HUES6 (cell line): ENCODE measurements at regions not wholly inside any gene's neighbourhood (a gene's known extent, or its start where the extent isn't known, plus 50 kb on each side); places are given as distances from the start of the nearest gene placed in this dataset.
"Not testable (repeated sequence)": the region's sequence is repeated elsewhere in the genome, so short reads cannot be mapped to it uniquely, and the experiment has no call there.

Experiments
- H3K27ac ChIP-seq: 2 replicates; pipeline ENCODE4 v1.7.0; 2013; ENCODE audit warnings: low read depth, mild to moderate bottlenecking, low read length, inconsistent platforms
- H3K27me3 ChIP-seq: 2 replicates; pipeline ENCODE4 v1.6.1; 2013; ENCODE audit warnings: low read length; ENCODE audit not compliant: control insufficient read depth, insufficient read depth
- H3K36me3 ChIP-seq: 2 replicates; pipeline ENCODE4 v1.6.1; 2013; ENCODE audit warnings: low read length; ENCODE audit not compliant: control insufficient read depth, insufficient read depth
- H3K4me1 ChIP-seq: 2 replicates; pipeline ENCODE4 v1.6.1; 2013; ENCODE audit warnings: low read length; ENCODE audit not compliant: control insufficient read depth, insufficient read depth
- H3K4me3 ChIP-seq: 2 replicates; pipeline ENCODE4 v1.5.1; 2013; ENCODE audit warnings: low read depth, low read length
- H3K9ac ChIP-seq: one replicate; pipeline ENCODE4 v1.6.1; 2013; ENCODE audit warnings: mild to moderate bottlenecking, low read length
- H3K9me3 ChIP-seq: 2 replicates; pipeline ENCODE4 v1.6.1; 2013; ENCODE audit warnings: low read depth, low read length; ENCODE audit not compliant: control insufficient read depth, insufficient read depth

DNA sequence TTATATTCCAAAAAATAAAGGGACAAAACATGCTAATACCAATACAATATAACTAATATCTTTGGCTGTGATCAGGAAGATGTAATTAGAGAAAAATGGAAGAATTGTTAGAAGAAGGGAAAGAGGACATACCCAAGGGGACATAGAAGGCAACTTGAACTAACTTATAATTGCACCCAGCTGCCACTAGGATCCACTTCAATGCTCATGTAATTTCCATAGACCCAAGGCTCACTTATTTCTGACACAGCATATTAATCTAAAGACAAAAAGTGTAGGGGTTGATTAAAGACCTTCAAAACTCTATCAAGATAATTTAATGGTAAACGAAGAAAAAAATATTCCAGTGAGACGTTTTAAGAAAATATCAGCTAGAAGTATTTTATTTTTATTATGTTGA, 396.0 kb upstream of the ADGRB3 start:
- no peak overlapping the region for H3K9ac ChIP-seq
- H3K4me1 ChIP-seq, result peaks cover 2% of the 10 kb centered on the region; the same call in 1 of the 2 replicates
- no peaks in the 10 kb centered on the region for H3K9me3 ChIP-seq
- H3K27ac ChIP-seq, result no peak overlapping the region
- H3K27me3 ChIP-seq, result no peaks in the 10 kb centered on the region
- H3K36me3 ChIP-seq, result no peaks in the 10 kb centered on the region
- H3K4me3 ChIP-seq, result no peak overlapping the region

DNA sequence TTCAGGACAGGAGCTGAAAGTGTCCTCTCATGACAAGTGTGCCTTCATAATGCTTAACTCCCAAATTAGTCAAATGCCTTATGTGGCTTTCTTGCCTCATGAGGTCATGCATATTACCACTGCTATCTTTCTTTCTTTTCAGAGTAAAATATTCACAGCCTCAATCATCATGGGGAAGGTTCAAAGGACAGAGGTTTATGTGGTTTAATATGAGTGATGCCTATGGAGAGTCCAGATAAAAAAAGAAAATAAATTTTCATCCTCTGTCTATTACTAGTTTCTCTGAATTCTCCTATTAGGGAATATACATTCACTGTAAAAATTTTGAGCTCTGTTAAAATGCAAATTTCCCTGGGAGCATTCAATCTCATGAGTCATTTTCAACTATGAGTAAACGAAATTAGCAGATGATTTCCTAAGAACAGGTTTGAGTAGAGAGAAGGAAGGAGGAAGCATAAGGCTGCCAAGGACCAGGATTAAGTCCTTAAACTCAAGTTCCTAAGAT, 396.9 kb upstream of the ADGRB3 start:
- H3K27me3 ChIP-seq, result no peaks in the 10 kb centered on the region
- H3K9ac ChIP-seq, result no peak overlapping the region
- no peaks in the 10 kb centered on the region for H3K9me3 ChIP-seq
- H3K4me1 ChIP-seq, result peaks cover 2% of the 10 kb centered on the region; the same call in 1 of the 2 replicates
- H3K4me3 ChIP-seq, result no peak overlapping the region
- no peaks in the 10 kb centered on the region for H3K36me3 ChIP-seq
- no peak overlapping the region for H3K27ac ChIP-seq

DNA sequence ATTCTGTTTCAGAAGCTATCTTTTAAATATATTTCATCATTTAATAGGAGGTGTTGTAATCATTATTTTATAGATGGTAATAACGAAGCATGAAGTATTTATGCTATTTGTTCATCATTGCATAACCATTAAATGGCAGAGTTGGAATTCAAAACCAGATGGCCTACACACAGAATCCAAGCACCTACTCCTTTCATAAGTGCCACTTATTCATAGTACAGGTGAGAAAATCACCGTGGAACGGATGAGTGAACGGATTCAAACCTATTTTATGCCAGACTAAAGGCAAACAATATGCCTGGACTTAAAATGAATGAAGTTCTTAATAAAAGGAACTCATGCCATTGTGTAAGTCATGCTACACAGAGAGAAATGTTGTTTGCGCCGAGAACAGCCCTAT, 397.9 kb upstream of the ADGRB3 start:
- no peak overlapping the region for H3K27ac ChIP-seq

DNA sequence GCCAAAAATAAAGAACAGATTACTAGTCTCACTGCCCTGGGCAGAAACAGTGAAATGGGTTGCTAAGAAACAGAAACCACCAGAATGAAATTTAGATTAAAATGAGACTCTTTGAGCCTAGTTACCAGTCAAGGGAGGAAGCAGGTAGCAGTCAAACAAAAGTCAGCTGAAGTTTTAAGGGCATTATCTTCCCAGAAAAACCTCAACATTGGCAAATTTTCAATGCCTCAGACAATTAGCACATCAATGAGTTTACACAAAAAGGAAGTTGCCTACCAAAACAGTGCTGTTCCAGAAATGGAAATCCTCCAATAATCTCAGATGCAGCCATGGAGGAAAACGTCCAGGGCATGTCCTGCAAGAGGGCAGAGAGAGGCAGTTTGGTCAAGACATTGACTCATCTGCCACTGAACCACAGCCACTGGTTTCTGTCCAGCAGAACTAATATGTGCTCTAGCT, 399.7 kb upstream of the ADGRB3 start:
- Histone ChIP-seq H3K27me3 (no peaks in the 10 kb centered on the region), H3K36me3 (no peaks in the 10 kb centered on the region), H3K27ac (no peak overlapping the region), H3K9ac (no peak overlapping the region), H3K9me3 (no peaks in the 10 kb centered on the region), H3K4me3 (no peak overlapping the region), H3K4me1 (peaks cover 2% of the 10 kb centered on the region; the same call in 1 of the 2 replicates)

More for the DNA sequence above, 397.9 kb upstream of the ADGRB3 start:
- Histone ChIP-seq H3K4me1 (peaks cover 2% of the 10 kb centered on the region; the same call in 1 of the 2 replicates), H3K9ac (no peak overlapping the region), H3K4me3 (no peak overlapping the region), H3K9me3 (no peaks in the 10 kb centered on the region), H3K36me3 (no peaks in the 10 kb centered on the region), H3K27me3 (no peaks in the 10 kb centered on the region)

DNA sequence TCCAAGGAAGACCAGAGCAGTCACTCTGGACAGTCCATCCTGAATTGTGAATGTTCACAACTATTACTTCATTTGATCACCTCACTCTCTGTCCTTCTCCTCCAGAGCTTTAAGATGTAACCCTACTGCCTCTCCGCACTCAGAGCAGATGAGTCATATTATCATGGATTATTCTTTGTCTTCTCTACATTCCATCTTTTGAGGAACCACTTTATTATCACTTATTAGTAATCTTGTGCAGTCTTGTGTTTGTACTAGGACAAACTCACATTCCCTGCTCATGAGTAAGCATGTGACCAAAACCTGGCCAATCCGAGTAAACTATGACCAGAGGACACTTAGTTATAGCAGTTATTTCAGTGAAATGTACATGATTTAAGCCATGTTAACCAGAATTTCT, 401.5 kb upstream of the ADGRB3 start:
- Histone ChIP-seq H3K4me1 (peaks cover 1% of the 10 kb centered on the region; the same call in 1 of the 2 replicates), H3K27ac (no peak overlapping the region), H3K9ac (no peak overlapping the region)

DNA sequence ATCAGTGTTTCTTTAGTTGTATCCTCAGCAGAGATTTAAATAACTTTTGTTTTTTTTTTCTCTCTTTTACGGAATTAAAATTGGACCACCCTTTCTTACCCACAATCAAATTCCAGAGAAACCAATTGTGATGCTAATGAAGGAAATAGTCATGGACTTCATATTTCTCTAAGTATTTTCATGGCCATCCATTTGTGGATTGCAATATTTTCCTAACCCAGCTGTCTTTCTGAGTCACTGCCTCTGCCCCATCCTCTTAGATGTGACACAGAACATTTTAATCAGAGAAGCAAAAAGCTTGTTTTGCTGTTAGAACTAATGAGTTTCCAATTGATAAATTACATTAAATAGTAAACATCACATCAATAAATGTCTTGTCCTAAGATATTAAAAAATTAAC, 405.5 kb upstream of the ADGRB3 start:
- no peaks in the 10 kb centered on the region for H3K36me3 ChIP-seq
- peaks cover 14% of the 10 kb centered on the region for H3K4me1 ChIP-seq
- H3K9me3 ChIP-seq, result no peaks in the 10 kb centered on the region
- H3K27ac ChIP-seq, result no peak overlapping the region
- H3K4me3 ChIP-seq, result no peak overlapping the region
- no peaks in the 10 kb centered on the region for H3K27me3 ChIP-seq
- no peak overlapping the region for H3K9ac ChIP-seq

More for the DNA sequence above, 401.5 kb upstream of the ADGRB3 start:
- no peak overlapping the region for H3K4me3 ChIP-seq
- H3K9me3 ChIP-seq, result no peaks in the 10 kb centered on the region
- no peaks in the 10 kb centered on the region for H3K27me3 ChIP-seq
- H3K36me3 ChIP-seq, result no peaks in the 10 kb centered on the region

DNA sequence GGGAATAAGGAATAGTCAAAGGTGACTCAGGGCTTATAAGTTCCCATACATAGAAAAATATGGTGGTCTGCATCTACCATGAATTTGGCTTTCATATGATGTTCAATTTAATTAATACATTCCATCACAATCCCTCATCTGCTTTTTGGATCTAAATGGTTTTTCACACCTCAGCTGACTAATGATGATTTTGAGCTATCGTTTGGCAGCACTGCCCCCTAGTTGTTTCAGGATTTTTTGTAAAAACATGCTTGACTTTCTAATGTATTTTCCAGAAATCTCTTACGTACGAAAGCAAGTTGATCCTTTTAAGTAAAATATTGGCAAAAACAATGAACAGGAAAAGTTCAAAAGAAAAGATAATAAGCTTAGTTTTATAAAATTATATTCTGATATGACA, 408.6 kb upstream of the ADGRB3 start:
- H3K36me3 ChIP-seq, result no peaks in the 10 kb centered on the region
- no peak overlapping the region for H3K27ac ChIP-seq
- no peaks in the 10 kb centered on the region for H3K9me3 ChIP-seq
- H3K4me1 ChIP-seq, result peaks cover 14% of the 10 kb centered on the region
- no peak overlapping the region for H3K4me3 ChIP-seq
- no peaks in the 10 kb centered on the region for H3K27me3 ChIP-seq
- H3K9ac ChIP-seq, result no peak overlapping the region

DNA sequence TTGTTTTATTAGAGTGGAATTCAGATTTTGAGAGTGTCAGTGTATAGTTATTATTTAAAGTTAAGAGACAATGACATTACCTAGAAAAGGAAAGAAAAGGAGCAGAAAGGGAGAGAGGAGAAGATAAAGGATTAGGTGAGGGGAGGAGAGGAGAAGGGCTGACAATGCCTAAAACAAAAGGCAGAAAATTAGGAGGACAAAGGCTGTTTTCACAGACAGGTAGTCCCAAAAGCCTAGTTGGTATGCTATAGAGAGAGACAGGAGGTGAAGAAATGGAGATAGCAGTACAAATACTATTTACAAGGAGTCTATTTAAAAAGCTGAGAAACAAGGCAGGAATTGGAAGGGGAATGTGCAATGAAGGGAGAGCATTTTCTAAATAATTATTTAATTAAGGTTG, 409.4 kb upstream of the ADGRB3 start:
- no peaks in the 10 kb centered on the region for H3K27me3 ChIP-seq
- no peak overlapping the region for H3K27ac ChIP-seq
- peaks cover 14% of the 10 kb centered on the region for H3K4me1 ChIP-seq
- no peaks in the 10 kb centered on the region for H3K36me3 ChIP-seq
- H3K9ac ChIP-seq, result no peak overlapping the region
- H3K4me3 ChIP-seq, result no peak overlapping the region
- no peaks in the 10 kb centered on the region for H3K9me3 ChIP-seq

DNA sequence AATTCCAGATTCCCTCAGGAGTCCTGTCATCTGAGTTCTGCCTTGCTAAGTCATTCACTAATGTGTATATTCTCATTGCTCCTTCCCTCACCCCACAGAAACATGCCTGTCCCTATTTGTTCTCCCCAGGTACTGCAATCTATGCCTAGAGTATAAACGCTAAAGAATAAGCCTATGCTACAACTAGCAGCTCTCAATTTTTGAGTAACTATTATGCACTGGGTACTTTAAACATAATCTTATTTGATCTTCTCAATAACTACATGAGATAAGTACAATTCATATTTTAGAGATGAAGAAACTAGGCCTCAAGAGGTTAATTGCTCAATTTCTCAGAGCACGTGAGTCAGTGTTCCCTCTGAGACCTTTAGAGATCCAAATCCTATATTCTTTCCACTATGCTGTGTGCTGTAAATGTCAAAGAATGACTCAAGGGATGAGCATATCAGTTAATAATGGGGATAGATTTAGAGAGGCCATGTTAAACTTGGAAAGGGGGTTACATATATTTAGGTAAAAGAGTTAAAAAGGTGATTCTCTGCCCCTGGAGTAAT, 423.8 kb upstream of the ADGRB3 start:
- Histone ChIP-seq H3K27me3 (no peaks in the 10 kb centered on the region), H3K4me3 (no peak overlapping the region), H3K9ac (no peak overlapping the region), H3K36me3 (no peaks in the 10 kb centered on the region), H3K27ac (no peak overlapping the region), H3K9me3 (no peaks in the 10 kb centered on the region), H3K4me1 (no peaks in the 10 kb centered on the region)

DNA sequence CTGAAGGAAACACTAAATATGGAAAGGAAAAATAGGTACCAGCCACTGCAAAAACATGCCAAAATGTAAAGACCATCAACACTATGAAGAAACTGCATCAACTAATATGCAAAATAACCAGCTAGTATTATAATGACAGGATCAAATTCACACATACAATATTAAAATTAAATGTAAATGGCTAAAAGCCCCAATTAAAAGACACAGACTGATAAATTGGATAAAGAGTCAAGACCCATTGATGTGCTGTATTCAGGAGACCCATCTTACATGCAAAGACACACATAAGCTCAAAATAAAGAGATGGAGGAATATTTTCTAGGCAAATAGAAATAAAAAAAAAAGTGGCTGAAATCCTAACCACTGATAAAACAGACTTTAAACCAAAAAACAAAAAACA, 427.5 kb upstream of the ADGRB3 start:
- H3K4me1 ChIP-seq, H3K9me3 ChIP-seq, H3K36me3 ChIP-seq, H3K9ac ChIP-seq, H3K27ac ChIP-seq, H3K27me3 ChIP-seq, H3K4me3 ChIP-seq: not testable (repeated sequence)

DNA sequence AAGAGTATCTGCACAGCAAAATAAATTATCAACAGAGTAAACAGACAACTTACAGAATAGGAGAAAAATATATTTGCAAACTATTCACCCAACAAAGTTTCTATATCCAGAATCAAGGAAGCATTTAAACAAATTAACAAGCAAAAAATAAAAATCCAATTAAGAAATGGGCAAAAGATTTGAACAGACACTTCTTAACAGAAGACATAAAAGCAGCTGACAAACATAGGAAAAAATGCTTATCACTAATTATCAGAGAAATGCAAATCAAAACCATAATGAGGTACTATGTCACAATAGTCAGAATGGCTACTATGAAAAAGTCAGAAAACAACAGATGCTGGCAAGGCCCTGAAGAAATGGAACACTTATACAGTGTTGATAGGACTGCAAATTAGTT, 434.2 kb upstream of the ADGRB3 start:
- Histone ChIP-seq H3K4me3 (no peak overlapping the region), H3K9me3 (peaks cover 20% of the 10 kb centered on the region), H3K27ac (no peak overlapping the region), H3K4me1 (no peaks in the 10 kb centered on the region), H3K27me3 (no peaks in the 10 kb centered on the region), H3K36me3 (no peaks in the 10 kb centered on the region), H3K9ac (no peak overlapping the region)
